ENCODE measurements at regions not wholly inside any gene's neighbourhood (a gene's known extent, or its start where the extent isn't known, plus 50 kb on each side); places are given as distances from the start of the nearest gene placed in this dataset.
A peak's percentile ranks its signal among the peaks of the same experiment; 100 is the strongest.

GRCh38 chr3:73295876-73296635 is 234.6 kb downstream of the EBLN2 start:
- no peak for DNase-seq (ENCODE audit: low spot score)

DNA sequence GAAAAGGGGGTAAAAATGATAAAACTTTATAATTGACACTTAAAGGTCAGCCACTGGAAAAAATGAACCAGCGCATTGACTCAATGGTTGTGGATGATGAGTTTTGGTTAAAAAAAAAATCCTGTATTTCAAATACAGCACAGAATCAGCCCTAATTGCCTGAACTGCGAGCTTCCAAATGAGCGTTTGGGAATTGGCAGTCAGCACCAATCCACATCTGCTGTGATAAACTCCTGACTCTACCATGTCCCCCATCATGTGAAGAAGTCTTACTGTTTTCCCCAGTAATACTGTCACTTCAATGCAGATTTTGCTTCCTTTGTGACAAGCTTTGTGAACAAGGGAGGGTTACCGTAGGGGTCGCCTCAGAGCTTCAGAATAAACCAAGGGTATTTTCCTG is 235.4 kb downstream of the EBLN2 start:
- DNase-seq (ENCODE audit: low spot score), result no peak

DNA sequence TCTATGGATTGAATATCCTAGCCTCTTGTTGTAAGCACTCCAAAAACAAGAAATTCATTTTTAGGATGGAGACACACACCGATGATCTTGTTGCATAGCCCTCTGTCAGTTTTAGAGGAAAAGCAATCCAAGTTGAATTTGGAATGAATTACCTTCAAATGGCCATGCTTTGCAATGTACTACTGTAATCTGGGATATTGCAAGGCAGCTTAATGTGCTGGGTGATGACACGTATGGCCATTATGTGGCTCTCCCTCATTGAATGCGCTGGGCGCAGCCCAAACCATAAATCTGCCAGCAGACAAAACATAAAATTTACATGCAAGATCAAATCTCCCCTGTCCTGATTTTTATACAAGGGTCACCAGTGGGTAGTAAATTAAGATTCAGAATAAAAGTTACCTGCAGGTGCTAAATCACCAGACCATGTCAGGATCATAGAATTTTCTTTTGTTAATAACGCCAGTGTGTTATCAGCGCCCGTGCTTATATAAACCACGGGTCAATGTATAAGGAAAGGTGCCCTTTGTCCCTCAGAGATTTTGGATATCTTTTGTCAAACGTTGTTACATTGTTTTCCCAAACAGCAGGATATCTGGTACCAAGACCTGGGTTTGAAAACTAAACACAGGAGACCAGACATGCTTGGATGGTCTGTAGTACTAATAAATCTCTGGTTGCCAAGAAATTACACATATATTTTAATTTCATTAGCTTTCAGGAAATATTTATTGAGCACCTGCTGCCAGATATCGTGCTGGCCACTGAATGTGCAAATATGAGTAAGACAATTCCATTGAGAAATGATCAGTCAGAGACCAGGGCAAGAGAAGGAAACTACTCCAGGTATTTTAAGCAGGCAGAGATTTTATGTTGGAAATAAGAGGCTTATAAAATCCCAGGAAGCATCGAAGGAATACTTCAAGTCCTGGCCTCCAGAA is 237.1 kb downstream of the EBLN2 start:
- peak; percentile 62 for DNase-seq (ENCODE audit: low spot score)

GRCh38 chr3:73299184-73299691 is 237.8 kb downstream of the EBLN2 start:
- no peak for DNase-seq (ENCODE audit: low spot score)

DNA sequence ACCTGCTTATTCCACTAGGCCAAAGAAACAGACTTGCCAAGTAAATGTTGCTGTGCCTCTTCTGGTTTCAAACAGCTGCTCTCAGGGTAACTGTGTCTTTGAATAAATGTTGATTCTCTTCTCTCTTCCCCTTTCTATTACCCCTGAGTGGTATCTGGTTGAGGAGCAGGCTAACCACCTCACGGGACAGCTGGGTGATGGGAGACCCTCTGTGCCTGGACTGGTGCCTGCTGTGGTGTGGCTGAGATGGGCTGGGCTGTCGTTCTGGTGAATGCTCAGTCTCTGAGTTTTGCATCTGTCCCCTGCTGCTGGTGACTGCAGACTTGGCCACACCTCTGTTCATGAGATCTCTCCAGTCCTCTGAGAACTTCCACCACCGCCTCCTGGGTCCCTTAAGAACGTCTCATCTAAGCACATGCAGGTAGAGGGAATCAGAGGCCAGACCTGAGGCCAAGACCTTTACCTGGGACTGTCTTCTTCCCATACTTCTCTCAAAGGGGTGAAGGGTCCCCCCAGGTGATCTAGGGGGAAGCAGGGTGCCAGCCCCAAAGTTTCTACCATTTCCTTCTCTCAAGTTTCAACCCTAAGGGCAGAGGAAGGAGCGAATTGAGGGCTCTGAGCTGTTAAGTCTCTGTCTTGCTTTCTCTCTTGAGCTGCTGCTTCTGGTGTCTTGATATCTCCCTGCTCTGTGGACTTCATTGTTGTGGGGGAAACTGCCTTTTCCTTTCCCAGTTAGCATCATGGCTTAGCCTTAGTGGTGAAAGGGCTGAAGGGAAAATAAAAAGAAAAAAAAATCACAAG is 252.9 kb downstream of the EBLN2 start:
- no peak for DNase-seq (ENCODE audit: low spot score)

GRCh38 chr3:73315706-73316105 is 254.2 kb downstream of the EBLN2 start:
- DNase-seq (ENCODE audit: low spot score), result peak; percentile 43

DNA sequence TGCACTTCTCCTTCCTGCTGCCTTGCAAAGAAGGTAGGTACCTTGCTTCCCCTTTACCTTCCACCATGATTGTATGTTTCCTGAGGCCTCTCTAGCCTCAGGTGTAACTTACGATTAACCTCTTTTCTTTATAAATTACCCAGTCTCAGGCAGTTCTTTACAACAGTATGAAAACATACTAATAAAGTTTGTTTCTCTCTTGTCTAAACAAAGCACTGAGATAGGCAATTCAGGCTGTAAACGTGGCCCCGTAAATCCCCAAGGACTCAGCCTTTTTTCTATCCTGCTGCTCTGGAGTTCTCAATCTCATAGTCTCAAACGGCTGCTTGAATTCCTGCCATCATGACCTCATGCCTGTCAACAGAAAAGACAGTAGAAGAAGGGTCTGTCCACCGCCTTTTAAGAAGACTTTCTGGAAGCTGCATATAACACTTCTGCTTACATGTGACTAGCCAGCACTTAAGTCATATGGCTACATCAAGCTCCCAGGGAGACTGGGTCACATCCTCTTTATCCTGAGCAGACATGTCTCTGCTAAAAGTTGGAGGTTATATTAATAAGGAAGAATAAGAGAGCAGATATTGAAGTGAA is 257.8 kb downstream of the EBLN2 start:
- no peak for DNase-seq (ENCODE audit: low spot score)

- DNase-seq (ENCODE audit: low spot score), result no peak
Measured at GRCh38 chr3:73321286-73321999, 260.0 kb downstream of the EBLN2 start.

DNA sequence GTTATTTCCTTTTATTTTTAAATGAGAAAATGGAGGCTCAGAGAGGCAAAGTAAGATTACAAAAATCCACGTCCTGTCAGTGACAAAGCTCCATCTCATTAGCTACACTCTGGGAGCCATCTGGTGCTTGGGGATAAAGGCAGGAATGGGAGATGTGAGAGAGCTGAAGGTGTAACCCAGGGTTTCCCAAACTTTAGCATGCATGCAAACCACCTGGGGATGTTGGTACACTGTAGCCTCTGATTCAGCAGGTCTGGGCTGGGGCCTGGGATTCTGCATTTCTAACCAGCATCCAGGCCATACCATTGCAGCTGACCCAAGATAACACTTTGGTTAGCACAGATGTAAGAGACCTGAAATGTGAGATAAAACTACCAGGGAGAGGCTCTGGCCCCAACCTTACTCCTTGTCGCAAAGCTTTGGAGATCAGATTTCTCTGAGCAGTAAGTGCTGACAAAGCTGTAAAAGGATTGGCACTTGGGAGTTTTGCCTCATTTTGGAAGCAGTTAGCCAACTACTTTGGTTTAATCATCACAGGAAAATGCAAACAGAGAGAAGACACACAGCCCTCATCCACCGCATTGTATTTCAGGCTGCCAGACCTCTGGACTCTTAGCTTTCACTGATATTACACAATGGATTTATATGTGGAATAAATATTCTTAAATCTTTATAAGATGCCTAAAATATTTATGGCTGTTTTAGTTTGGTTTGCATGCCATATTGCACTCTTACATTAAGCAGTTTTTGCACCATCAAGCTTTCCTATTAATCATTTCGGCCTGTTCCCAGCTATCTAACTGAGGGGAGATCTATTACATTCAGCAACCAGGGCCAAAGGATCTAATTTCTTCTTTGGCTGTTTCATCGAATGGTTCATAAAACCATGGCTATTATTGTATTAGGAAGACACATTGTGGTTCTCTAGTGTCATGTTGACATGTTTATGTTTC is 263.0 kb downstream of the EBLN2 start:
- DNase-seq (ENCODE audit: low spot score), result peak; percentile 7

DNA sequence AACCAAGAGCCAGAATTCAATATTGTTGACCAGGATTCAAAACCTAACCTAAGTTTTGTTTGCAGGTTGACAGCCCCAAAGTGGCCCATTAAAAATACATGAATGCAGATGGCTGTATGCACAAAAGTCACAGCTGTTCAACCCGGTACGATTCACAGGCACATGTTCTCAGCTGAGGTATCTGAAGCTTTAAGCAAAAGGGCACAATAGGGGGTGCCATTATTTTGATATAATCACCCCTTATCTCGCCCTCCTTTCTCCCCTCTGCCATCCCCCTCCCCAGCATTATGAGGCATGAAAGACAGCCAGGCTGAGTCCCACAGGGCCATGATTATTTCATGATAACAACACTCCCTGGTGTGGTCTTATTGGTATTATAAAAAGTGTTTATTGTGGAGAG is 264.9 kb downstream of the EBLN2 start:
- DNase-seq (ENCODE audit: low spot score), result no peak

DNA sequence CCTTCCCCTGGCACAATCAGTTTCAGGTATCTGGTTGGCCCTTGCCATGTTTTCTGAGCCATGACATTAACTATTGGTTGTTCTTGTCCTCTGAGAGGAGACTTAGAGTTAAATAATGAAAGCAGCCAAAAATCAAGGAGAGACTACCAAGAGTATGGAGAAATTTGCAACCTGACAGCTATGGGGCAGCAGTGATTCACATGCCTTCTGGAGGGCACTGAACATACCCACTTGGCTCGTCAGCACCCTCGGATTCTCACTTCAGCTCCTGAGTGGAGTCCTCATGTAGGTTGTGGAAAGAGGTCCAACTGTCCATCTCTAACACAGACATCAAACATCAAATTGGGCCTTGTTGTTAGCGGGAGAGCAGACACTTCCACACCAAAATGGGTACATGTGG is 265.6 kb downstream of the EBLN2 start:
- no peak for DNase-seq (ENCODE audit: low spot score)

Small RNAs in the stretch of these regions (small RNA-seq; reads per million reads assigned to genes)
- 0 reads per million in 2 experiments for gene RNU6-1270P
